ENCODE measurements at regions not wholly inside any gene's neighbourhood (a gene's known extent, or its start where the extent isn't known, plus 50 kb on each side); places are given as distances from the start of the nearest gene placed in this dataset.

GRCh38 chr19:31818798-31819105, 469.5 kb upstream of the TSHZ3 start (continued):
- TF ChIP-seq CTCF (IDR thresholded peaks at IDR 0.05) (no peak), MAX (IDR thresholded peaks at IDR 0.05; ENCODE audit: low read depth) (no peak), ELF1 (IDR thresholded peaks at IDR 0.05) (no peak), MXI1 (IDR thresholded peaks at IDR 0.05; ENCODE audit: low read depth, low read length) (no peak), TCF12 (IDR thresholded peaks at IDR 0.05) (no peak), USF1 (IDR thresholded peaks at IDR 0.05; ENCODE audit: borderline replicate concordance, low read depth) (no peak)

- H3K9me3 ChIP-seq = no peaks in the 10 kb centered on the region
- H2AFZ ChIP-seq (ENCODE audit: low read depth) = no peak overlapping the region
- no peak for DNase-seq
- no peak overlapping the region for H3K4me3 ChIP-seq (ENCODE audit: low read depth in 2 of 2, low read length in 1 of 2)
- no peaks in the 10 kb centered on the region for H3K36me3 ChIP-seq (replicated peaks in 1 of 2; ENCODE audit: control insufficient read depth in 1 of 2, insufficient read depth in 2 of 2, low read length in 1 of 2)
- H3K79me2 ChIP-seq (ENCODE audit: insufficient read depth) = no peaks in the 10 kb centered on the region
- TF ChIP-seq JUND (IDR thresholded peaks at IDR 0.05) = no peak
- no peak for TF ChIP-seq RFX5 (IDR thresholded peaks at IDR 0.05; ENCODE audit: low read length)
- no peak for TF ChIP-seq TCF12 (IDR thresholded peaks at IDR 0.05)
- no peak for TF ChIP-seq NFIC (IDR thresholded peaks at IDR 0.05; ENCODE audit: borderline replicate concordance)
- no peak for TF ChIP-seq RXRA (IDR thresholded peaks at IDR 0.05; ENCODE audit: borderline replicate concordance, low read depth)
- TF ChIP-seq MEF2A (IDR thresholded peaks at IDR 0.05; ENCODE audit: borderline replicate concordance, low read depth) = no peak
- TF ChIP-seq TAF1 (IDR thresholded peaks at IDR 0.05; ENCODE audit: borderline replicate concordance, low read depth, low read length) = no peak
- TF ChIP-seq FOXJ3 (CRISPR knock-in tag; IDR thresholded peaks at IDR 0.05) = no peak
- no peak for TF ChIP-seq PBX3 (IDR thresholded peaks at IDR 0.05)
- no peak for TF ChIP-seq EP300 (IDR thresholded peaks at IDR 0.05; ENCODE audit: borderline replicate concordance in 1 of 2, low read depth in 1 of 2, low read length in 1 of 2)
- no peak for TF ChIP-seq CTCF (IDR thresholded peaks at IDR 0.05)
- no peak for TF ChIP-seq FOXM1 (IDR thresholded peaks at IDR 0.05; ENCODE audit: low read depth)
- TF ChIP-seq IRF3 (IDR thresholded peaks at IDR 0.05; ENCODE audit: low read depth, low read length) = no peak
- TF ChIP-seq NRF1 (IDR thresholded peaks at IDR 0.05; ENCODE audit: low read depth, low read length) = no peak
- no peaks in the 10 kb centered on the region for H3K9me2 ChIP-seq
- no peak overlapping the region for H3K4me2 ChIP-seq
- ChIA-PET CTCF (no interaction called here), POLR2A (no interaction called here)
- no peaks in the 10 kb centered on the region; a peak in 2 of 4 replicates for H3K4me1 ChIP-seq (ENCODE audit: control insufficient read depth in 1 of 2, insufficient read depth in 2 of 2, low read depth in 1 of 2, low read length in 1 of 2)
- no peaks in the 10 kb centered on the region for H4K20me1 ChIP-seq (ENCODE audit: insufficient read depth)
- no peak overlapping the region for H3K27ac ChIP-seq (ENCODE audit: low read depth in 2 of 2, low read length in 1 of 2)
- H3K27me3 ChIP-seq (ENCODE audit: insufficient read depth) = no peaks in the 10 kb centered on the region
- no peaks in the 10 kb centered on the region for H3F3A ChIP-seq (replicated peaks; ENCODE audit: insufficient read depth)
- H3K9ac ChIP-seq = no peak overlapping the region
Measured at GRCh38 chr19:31819837-31820236, 470.6 kb upstream of the TSHZ3 start.

Data from SK-N-SH (cell line).